Colon (tissue), 2 donors: ENCODE measurements at regions not wholly inside any gene's neighbourhood (a gene's known extent, or its start where the extent isn't known, plus 50 kb on each side); places are given as distances from the start of the nearest gene placed in this dataset.
"Not testable (repeated sequence)": the region's sequence is repeated elsewhere in the genome, so short reads cannot be mapped to it uniquely, and the experiment has no call there.

Experiments used
- FAIRE-seq: peaks from 2 replicates; lab custom pipeline; 2012; peaks lifted over from hg19 to GRCh38; lab: Jason Lieb, UNC
- donor health status: control.
- donor health status: control.

DNA sequence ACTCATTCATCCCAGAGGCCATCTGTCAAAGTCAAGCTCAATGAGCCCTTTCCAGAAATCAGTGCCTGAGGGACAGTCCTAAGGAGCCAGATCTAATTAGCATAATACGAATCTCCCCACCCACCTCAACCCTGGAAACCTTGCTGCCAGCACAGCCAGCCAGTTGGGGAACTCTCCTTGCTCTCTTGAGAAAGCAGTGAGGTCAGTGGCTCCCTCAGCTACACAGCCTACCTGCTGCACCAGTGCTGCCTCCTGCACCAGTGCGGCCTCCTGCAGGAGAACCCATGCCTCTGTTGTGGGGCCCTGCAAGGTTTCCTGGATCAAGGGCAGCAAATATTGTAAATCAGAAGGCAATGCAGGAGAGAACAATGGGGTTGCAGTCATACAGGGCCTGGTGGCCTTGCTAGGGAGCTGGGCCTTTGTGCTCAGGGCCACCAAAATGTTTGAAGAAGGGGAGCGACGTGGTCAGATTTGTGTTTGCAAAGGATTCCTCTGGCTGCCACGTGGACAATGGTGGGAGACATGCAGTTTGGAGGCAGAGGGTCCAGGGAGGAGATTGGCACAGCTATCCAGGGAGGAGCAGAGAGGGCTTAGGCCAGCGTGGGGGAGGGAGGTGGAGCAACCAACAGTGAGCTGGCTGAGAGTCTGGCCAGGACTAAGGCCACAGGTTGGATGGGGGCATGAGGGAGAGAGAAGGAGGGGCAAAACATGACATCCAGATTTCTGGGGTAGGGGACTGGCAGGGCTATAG, 124.3 kb upstream of the MAMLD1 start:
- FAIRE-seq = no peak

DNA sequence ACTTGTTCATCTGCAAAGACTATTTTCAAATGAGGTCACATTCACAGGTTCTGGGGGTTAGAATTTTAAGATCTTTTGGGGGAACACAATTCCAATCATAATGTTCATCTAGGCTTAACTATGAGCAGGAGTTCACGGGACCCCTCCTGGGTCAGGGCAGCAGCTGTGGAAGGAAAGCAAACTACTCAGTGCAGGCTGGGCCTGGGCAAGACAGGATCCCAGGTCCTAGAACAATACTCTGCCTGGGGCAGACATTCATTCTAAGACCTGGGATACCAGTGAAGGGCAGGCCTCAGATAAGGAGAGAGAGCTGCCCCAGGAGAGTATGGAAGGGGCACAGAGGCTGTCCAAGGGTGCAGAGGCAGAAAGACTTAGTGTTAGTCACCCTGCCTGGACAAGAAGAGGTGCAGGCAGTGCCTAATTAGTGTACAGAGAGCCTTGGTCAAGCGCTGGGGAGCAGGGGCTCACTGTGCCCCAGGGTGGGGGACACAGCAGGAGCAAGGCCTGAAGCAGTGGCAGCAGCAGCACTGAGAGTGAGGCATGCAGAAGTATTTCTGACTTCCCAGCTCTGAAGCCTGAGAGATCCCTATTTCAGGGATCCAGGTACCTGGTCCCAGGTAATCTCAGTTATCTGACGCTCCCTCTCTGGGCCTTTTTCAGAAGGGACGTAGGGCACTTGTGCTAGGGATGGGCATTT, 123.0 kb upstream of the MAMLD1 start:
- FAIRE-seq = no peak

DNA sequence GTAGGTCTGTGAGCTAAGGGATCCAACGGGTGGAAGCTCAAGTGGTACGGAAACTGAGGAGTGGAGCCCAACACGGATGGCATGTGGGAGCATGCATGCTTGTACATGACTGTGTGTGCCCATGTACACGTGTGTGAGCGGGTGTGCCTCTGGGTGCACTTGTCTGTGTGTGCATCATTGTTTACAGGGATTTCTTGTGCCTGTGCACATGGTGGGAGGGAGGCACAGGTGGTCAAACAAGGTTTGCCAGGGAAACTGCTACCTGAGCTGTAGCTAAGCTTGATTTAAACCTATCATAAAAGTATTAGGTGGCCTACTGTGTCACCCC, 122.5 kb upstream of the MAMLD1 start:
- FAIRE-seq = no peak

DNA sequence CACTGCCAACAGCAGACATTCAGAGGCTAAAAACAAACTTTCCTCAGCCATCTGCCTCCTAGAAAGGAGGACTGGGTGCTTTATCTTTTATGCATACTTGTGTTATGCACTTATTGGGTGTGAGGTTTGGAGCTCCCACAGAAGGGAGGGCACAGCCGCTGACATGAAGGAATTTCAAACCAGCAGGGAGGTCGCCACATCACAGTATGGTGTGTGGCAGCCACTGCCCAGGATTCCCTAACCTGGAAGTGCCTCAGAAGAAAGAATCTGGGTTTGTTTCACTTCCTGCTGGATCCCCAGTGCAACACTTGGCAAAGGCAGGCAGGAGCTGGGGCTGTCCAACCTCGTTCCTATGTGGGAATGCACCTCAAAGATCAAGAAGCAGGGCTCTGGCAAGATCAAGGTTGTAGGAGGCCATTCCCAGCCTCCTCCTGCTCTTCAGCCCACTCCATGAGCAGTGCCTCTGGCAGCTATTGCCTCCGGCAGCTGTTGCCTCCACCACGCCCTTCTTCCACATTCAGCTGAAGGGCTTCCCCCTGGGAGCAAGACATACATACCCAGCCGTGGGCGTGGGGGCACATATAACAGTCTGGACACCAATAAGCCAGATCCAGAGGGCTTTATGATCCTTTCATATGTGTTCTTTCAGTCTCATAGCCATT, 109.0 kb upstream of the MAMLD1 start:
- no peak for FAIRE-seq

DNA sequence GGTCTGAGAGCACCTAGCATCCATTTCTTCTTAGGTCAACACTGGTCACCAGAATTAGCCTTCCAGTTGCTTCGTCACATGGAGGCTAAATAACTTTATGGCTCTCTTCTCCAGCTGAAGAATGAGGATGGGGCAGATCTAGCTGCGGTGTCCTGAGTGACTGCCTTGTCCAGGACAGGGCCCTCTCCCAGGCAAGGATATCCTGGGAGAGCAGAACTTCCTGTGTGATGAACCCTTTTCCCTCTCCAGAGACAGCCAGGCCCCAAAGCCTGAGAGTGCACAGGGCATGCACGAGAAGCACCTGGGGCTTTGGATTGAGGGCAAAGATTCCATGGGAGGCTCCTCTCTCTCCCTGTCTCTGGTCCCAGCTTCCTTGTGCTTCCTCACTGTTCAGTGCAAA, 108.2 kb upstream of the MAMLD1 start:
- FAIRE-seq = no peak

DNA sequence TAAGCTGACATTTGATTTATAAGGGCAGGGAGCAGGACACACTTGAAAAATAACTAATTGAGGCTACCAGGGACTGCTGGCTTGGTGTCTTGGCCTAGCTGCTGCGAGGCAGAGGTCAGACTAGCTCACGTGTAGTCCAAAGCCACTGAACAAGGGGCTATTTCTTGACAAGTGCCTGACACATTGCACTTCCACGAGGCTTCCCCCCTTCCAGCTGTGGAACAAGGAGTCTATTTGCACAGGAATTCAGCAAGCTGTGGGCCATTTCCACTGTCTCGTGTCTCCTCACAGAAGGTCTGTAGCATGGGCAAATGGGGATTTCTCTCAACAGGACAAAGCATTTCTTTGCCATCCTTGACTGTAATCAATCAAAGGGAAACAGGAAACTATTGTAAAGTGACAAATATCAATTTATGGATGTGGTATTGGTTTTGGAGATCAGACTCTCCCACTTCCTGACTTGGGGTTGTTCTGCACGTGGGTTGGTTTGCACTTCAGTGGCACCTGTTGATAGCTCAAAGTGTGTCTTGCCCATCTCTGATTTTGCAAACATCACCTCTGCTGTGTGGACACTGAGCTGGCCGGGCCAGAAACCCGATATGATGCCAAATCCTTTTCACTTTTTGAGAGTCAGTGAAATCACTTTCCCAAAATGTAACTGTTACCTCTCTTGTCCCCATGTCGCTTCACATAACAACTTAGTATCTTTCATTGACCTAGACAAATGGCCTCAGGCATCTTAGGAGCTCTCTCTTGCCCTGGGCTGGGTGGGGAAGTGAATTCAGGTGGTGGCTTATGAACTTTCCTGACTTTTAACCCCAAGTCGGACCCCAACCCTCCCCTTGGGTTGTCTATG, 107.4 kb upstream of the MAMLD1 start:
- FAIRE-seq = no peak

DNA sequence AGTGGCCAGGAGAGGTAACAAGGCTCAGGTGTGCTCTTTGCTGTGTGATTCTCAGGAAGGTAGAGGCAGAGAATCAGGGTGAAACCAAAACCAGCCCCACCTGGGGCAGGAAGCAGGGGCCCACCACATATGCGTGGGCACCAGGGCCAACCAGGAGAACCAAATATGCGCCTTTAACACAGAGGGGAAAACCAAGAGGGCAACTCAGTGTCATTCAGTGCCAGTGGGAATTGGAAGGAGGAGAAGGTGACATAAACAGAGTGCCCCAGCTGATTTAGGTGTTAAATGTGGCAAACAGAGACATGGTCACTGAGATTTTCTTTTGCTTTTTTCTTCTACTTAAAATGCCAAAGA, 106.8 kb upstream of the MAMLD1 start:
- no peak for FAIRE-seq

DNA sequence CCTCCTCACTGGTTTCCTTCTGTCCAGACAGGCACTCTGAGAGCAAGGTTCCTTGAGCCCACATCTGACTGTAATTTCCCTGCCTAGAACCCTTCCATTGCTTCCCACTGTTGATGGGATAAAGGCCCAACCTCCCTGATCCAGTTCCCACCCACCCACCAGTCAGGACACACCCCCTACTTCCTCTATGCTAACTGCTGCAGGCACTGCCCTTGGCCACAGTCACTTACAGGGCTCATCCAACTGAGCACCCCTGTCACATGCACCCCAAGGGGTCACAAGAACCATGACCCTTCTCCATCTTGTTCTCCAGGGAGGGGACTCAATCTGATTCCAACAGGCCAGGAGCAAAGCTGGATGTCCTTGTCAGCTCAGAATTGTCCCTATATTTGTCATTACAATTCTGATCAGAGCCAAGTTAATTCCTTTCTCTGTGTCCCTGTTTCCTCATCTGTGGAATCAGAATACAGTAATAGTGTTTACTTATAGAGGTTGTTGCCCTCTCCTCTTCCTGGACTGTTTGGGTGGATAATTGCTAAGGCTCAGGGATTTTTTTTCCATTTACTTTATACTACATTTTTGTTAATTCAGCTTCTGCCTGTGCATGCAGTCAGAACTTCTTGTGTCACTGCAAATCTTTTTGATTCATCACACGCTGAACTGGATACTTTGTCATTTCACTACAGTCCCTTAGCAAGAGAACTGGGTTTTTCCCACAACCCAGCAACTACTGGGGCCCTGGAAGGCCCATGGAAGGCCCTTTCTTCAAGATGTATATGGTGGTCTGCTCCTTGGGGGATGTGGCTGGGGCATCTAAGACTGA, 105.6 kb upstream of the MAMLD1 start:
- FAIRE-seq = no peak

DNA sequence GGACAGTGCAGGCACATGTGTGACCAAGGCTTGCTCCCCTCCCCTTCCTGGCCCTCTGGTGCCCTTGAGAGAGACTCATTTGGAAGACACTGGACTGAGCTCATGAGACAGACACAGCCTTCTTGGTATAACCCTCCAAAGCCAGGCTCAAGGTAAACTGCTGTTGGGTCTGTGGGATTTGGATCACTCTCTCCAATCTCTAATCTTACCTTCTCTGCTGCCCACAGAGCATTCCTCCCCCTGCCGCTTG, 105.0 kb upstream of the MAMLD1 start:
- FAIRE-seq = no peak

DNA sequence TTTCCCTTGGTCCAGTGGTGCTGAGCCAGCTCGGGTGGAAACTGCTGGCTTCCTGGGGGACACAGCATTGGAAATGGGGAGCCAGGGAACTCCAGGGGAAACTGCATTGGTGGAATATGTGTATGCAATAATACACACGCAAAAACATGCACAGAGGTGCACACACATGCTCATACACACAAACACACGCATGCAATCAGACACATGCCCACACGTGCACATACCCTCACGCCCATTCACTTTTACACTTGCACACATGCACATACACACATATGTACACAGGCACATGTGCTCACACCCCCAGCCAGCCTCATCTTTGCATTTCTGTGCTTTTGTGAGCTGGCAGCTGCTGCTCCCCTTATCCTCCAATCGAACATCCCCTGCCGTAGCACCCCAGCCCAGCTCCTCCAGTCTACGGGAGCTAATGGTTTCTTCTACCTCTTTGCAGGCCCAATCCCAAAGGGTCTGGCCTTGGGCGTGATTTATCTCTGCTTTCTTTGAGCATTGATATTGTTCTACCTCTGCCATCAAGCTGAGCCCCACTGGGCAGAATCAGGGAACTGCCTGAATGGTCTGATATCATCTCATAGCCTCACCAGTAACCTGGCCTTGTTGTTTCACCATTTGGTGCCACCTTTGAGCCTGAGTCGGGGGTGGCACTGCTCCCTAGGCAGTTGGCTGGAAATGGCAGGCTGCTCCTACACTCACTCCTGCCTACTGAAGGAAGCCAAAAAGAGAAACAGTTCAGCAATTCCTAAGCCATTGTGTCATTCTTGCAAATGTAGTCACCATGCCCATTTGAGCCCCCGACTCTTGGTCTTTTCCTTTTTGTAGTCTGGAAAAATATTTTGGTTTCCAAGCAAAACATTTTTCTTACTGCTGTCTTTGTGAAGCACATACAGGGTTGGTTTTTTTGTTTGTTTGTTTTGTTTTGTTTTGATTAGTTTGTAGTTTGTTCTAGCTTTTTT, 104.4 kb upstream of the MAMLD1 start:
- FAIRE-seq = no peak

DNA sequence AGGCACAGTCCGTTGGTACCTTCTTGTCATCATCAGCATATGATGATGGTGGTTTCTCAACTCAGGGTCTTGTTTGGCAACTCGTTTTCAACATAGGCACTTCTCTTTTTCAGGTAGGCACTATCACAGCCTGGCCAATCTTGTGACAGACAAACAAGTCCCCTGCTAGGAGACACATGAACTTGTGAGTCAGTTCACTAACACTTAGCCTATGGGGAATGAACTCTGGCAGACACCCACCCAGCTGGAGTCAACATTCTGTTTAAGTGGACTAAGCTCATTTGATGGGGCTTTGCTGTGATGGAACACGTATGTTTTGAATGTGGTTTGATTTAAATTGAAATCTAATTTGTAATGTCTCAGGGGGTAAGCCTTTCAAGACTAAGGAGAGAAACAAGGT, 100.7 kb upstream of the MAMLD1 start:
- no peak for FAIRE-seq

DNA sequence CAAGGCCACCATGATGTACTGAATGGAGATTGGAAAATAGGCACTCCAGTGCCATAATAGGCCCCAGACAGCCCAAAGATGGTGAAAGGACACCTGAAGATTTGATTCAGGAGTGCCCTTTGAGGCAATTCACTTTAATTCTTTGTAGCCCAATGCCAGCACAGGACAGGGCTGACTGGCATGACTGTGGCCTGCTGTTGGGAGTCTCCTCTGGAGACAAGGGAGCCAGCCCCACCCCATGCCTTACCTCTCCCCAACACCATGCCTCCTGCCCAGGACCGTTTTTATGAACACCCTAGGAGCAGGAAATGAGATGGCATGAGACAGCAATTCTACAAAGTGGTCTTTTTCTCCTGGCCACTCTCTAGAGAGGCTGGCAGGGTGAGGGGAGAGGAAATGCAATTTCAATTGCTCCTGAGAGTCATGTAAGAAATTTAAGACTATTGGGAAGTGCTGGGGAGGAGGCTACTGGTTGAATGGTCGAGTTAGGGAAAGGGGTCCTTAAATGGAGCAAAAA, 94.2 kb upstream of the MAMLD1 start:
- no peak for FAIRE-seq

DNA sequence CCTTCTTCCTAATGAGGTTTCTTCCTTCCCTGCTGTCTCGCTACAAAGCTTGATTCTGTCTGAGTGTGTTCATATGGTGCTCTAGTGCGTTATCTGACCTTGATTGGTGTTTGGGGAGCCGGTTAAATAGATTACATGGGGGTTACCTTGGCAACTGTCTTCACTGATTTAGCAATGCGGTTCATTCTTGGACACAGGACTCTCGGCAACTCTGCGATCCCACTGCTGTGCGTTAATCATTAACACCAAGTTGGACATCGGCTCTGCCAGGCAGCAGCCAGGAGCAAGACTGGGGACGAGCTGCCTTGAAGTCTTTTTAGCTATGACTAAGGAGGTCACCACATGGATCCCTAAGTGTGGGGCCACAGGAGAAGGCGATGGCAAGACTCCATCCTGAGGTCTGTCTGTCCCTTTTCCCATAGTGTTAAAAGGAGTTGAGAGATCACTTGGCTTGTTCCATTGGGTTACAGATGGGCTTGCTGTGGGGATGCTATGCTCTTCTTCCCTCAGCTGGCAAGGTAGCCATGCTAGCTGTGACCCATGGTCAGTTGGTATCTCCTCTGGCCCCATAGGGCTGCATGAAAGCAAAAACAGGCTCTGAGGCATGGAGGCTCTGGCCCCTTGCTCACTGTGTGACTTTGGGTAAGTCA, 93.4 kb upstream of the MAMLD1 start:
- no peak for FAIRE-seq

DNA sequence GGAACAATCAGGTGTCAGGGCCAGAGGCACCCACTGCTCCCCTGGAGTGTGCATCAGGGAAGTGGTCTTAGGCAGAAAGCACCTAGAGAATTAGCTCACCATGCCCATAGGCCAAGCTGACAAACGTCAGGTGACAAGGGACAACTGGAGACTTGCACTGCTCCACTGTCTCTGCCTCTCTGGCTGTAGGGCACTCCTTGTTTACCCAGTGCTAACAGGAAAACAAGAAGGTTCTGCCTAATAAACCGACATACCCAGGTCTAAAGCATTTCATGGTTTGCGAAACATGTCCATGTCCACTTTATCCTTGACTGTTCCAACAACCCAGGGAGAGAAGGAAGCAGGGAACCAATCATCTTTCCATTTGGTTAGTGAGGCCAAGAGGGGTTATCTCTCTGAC, 92.5 kb upstream of the MAMLD1 start:
- FAIRE-seq = no peak

DNA sequence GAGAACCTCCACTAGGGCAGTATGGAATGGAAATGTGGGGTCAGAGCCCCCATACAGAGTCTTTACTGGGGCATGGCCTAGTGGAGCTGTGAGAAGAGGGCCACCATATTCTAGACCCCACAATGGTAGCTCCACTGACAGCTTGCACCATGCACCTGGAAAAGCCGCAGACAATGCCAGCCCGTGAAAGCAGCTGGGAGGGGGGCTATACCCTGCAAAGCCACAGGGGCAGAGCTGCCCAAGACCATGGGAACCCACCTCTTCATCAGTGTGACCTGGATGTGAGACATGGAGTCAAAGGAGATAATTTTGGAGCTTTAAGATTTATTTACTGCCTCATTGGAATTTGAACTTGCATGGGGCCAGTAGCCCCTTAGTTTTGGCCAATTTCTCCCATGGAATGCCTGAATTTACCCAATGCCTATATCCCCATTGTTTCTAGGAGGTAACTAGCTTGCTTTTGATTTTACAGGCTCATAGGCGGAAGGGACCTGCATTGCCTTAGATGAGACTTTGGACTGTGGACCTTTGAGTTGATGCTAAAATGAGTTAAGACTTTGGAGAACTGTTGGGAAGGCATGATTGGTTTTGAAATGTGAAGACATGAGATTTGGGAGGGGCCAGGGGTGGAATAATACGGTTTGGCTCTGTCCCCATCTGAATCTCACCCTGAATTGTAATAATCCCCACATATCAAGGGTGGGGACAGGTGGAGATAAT, 89.4 kb upstream of the MAMLD1 start:
- FAIRE-seq = not testable (repeated sequence)

DNA sequence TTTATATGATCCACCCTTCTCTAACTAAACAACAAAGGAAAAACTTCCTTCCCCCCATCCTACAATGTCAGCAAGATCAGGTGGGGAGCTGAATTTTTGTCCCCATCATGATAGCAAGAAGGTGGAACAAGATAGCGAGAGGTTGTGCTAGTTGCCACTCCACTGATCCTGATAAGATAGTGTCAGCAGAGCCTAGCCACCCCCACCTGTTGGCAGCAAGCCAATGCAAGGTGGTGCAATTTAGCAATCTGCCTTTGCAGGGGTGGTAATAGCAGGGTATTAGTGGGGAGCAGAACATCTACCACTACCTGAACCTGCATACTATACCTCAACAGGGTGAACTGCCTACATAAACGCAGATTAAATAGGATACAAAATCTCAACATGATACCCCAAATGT, 80.2 kb upstream of the MAMLD1 start:
- no peak for FAIRE-seq

DNA sequence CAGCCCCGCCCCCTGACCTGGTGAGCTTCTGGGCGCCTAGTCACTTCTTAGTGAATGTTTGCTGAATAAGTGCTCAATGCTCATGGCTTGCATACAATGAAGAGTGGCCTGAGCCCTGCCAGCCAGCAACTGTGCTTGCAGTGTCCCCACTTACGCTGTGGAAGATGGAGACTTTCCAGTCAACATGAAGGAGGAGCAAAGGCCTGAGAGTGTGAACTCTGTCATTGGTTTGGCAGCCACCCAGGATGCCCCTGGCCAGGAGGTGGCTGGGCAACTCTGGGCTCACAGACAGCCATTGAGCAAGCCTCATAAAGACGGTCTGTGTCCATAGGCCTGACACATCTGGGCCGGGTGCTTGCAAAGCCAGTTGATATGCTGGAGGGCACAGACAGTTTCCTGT, 72.1 kb upstream of the MAMLD1 start:
- no peak for FAIRE-seq

DNA sequence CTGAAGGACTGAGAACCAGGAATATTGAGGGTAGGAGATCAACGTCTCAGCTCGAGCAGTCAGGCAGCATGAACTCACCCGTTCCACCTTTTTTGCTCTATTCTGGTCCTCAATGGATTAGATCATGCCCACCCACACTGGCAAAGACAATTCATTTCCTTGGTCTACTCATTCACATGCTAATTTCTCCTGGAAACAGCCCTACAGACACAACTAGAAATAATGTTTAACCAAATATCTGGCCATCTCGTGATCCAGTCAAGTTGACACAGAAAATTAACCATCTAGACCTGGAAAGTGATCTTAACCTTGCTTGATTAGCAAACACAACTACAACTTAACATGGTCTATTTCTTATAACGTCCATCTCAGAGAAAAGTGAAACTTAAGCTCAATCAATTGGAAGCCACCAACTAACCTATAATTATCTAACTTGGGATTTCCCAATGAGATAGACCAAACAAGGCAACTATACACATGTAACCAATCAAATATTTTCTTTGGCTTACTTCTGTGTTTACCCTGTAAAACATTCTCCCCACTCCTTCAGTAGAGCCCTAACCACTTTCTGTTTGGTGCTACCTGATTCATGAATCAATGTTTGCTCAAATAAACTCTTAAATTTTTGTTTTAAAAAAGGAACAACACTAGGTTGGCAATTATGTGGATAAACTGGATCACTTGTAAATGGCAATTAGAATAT, 69.7 kb upstream of the MAMLD1 start:
- no peak for FAIRE-seq
